GM18508 (cell line): ENCODE measurements at regions not wholly inside any gene's neighbourhood (a gene's known extent, or its start where the extent isn't known, plus 50 kb on each side); places are given as distances from the start of the nearest gene placed in this dataset.
"Not testable (repeated sequence)": the region's sequence is repeated elsewhere in the genome, so short reads cannot be mapped to it uniquely, and the experiment has no call there.

ENCODE experiments used
- ATAC-seq: cut with Tn5 transposase; IDR thresholded peaks from one replicate; pipeline ENCODE4 v1.9.1; 2021; ENCODE audit warnings: moderate number of reproducible peaks; ENCODE audit not compliant: insufficient read depth, unreplicated experiment

GRCh38 chr2:66111706-66112105, 323.2 kb upstream of the MEIS1 start:
- no peak for ATAC-seq

- no peak for ATAC-seq
Measured at GRCh38 chr2:66110608-66111007, 324.3 kb upstream of the MEIS1 start.

- no peak for ATAC-seq
Measured at GRCh38 chr2:66110086-66110485, 324.8 kb upstream of the MEIS1 start.

GRCh38 chr2:66109419-66109818, 325.5 kb upstream of the MEIS1 start:
- no peak for ATAC-seq

- ATAC-seq: no peak
Measured at GRCh38 chr2:66105066-66105753, 329.7 kb upstream of the MEIS1 start.

- no peak for ATAC-seq
Measured at GRCh38 chr2:66103581-66103980, 331.3 kb upstream of the MEIS1 start.

- no peak for ATAC-seq
Measured at GRCh38 chr2:66101206-66101605, 333.7 kb upstream of the MEIS1 start.

GRCh38 chr2:66095820-66096345, 339.0 kb upstream of the MEIS1 start:
- no peak for ATAC-seq

GRCh38 chr2:66094689-66095088, 340.2 kb upstream of the MEIS1 start:
- not testable (repeated sequence) for ATAC-seq

GRCh38 chr2:66093371-66093770, 341.6 kb upstream of the MEIS1 start:
- no peak for ATAC-seq

- ATAC-seq: no peak
Measured at GRCh38 chr2:66084948-66085590, 349.9 kb upstream of the MEIS1 start.

GRCh38 chr2:66082581-66082980, 352.3 kb upstream of the MEIS1 start:
- ATAC-seq: no peak

- no peak for ATAC-seq
Measured at GRCh38 chr2:66080127-66080526, 354.8 kb upstream of the MEIS1 start.

- ATAC-seq: no peak
Measured at GRCh38 chr2:66073172-66073571, 361.8 kb upstream of the MEIS1 start.

- ATAC-seq: no peak
Measured at GRCh38 chr2:66070721-66071602, 364.0 kb upstream of the MEIS1 start.

GRCh38 chr2:66069937-66070720, 364.8 kb upstream of the MEIS1 start:
- ATAC-seq: no peak

GRCh38 chr2:66066032-66066431, 368.9 kb upstream of the MEIS1 start:
- ATAC-seq: no peak

GRCh38 chr2:66059332-66059731, 375.6 kb upstream of the MEIS1 start:
- no peak for ATAC-seq

GRCh38 chr2:66058675-66059074, 376.2 kb upstream of the MEIS1 start:
- ATAC-seq: no peak

- no peak for ATAC-seq
Measured at GRCh38 chr2:66057844-66058243, 377.1 kb upstream of the MEIS1 start.
